ENCODE measurements at regions not wholly inside any gene's neighbourhood (a gene's known extent, or its start where the extent isn't known, plus 50 kb on each side); places are given as distances from the start of the nearest gene placed in this dataset.

- no peak for DNase-seq (ENCODE audit: low read depth in 1 of 2, low spot score in 1 of 2)
- Histone ChIP-seq H3K4me3 (replicated peaks; ENCODE audit: insufficient read depth, low read length) (no peak overlapping the region), H3K27ac (replicated peaks) (no peak overlapping the region), H3K27me3 (ENCODE audit: insufficient read depth, poor library complexity, severe bottlenecking) (no peaks in the 10 kb centered on the region)
- TF ChIP-seq POLR2AphosphoS5 (IDR thresholded peaks at IDR 0.05; ENCODE audit: low read depth) (no peak), SPI1 (IDR thresholded peaks at IDR 0.05; ENCODE audit: borderline replicate concordance, low read depth) (no peak), CTCF (IDR thresholded peaks at IDR 0.05; ENCODE audit: insufficient read depth, low read length) (no peak), GABPA (IDR thresholded peaks at IDR 0.05; ENCODE audit: low read depth) (no peak), REST (IDR thresholded peaks at IDR 0.05; ENCODE audit: insufficient replicate concordance, low read depth) (no peak)
These were observed 473.4 kb upstream of the UBE2E3 start for GRCh38 chr2:180507028-180507427.

GRCh38 chr2:180505203-180505602, 475.2 kb upstream of the UBE2E3 start:
- Histone ChIP-seq H3K27me3 (ENCODE audit: insufficient read depth, poor library complexity, severe bottlenecking) (no peaks in the 10 kb centered on the region), H3K4me3 (replicated peaks; ENCODE audit: insufficient read depth, low read length) (no peak overlapping the region), H3K27ac (replicated peaks) (no peak overlapping the region)
- no peak for TF ChIP-seq REST (IDR thresholded peaks at IDR 0.05; ENCODE audit: insufficient replicate concordance, low read depth)
- TF ChIP-seq GABPA (IDR thresholded peaks at IDR 0.05; ENCODE audit: low read depth), result no peak
- no peak for TF ChIP-seq SPI1 (IDR thresholded peaks at IDR 0.05; ENCODE audit: borderline replicate concordance, low read depth)
- TF ChIP-seq CTCF (IDR thresholded peaks at IDR 0.05; ENCODE audit: insufficient read depth, low read length), result no peak
- TF ChIP-seq POLR2AphosphoS5 (IDR thresholded peaks at IDR 0.05; ENCODE audit: low read depth), result no peak
- DNase-seq (ENCODE audit: low read depth in 1 of 2, low spot score in 1 of 2), result no peak

- Histone ChIP-seq H3K27ac (replicated peaks) (no peak overlapping the region), H3K27me3 (ENCODE audit: insufficient read depth, poor library complexity, severe bottlenecking) (no peaks in the 10 kb centered on the region), H3K4me3 (replicated peaks; ENCODE audit: insufficient read depth, low read length) (no peak overlapping the region)
- DNase-seq (ENCODE audit: low read depth in 1 of 2, low spot score in 1 of 2), result no peak
- TF ChIP-seq GABPA (IDR thresholded peaks at IDR 0.05; ENCODE audit: low read depth) (no peak), CTCF (IDR thresholded peaks at IDR 0.05; ENCODE audit: insufficient read depth, low read length) (no peak), POLR2AphosphoS5 (IDR thresholded peaks at IDR 0.05; ENCODE audit: low read depth) (no peak), SPI1 (IDR thresholded peaks at IDR 0.05; ENCODE audit: borderline replicate concordance, low read depth) (no peak), REST (IDR thresholded peaks at IDR 0.05; ENCODE audit: insufficient replicate concordance, low read depth) (no peak)
These were observed 482.7 kb upstream of the UBE2E3 start for GRCh38 chr2:180497621-180498152.
